ENCODE measurements at regions not wholly inside any gene's neighbourhood (a gene's known extent, or its start where the extent isn't known, plus 50 kb on each side); places are given as distances from the start of the nearest gene placed in this dataset.

- H3K4me3 ChIP-seq (ENCODE audit: severe bottlenecking), result no peak overlapping the region
- H3K9me3 ChIP-seq (ENCODE audit: severe bottlenecking), result no peaks in the 10 kb centered on the region
- TF ChIP-seq CTCF (IDR thresholded peaks at IDR 0.05; ENCODE audit: poor library complexity, severe bottlenecking), result no peak
- no peaks in the 10 kb centered on the region for H3K4me1 ChIP-seq (ENCODE audit: insufficient read depth, poor library complexity, severe bottlenecking)
- ATAC-seq (ENCODE audit: low read depth) (peak; percentile 78), DNase-seq (ENCODE audit: low spot score) (no peak)
- H3K27me3 ChIP-seq (ENCODE audit: insufficient read depth, poor library complexity, severe bottlenecking), result no peaks in the 10 kb centered on the region
- H3K36me3 ChIP-seq (ENCODE audit: low read depth), result no peaks in the 10 kb centered on the region
- H3K27ac ChIP-seq (ENCODE audit: poor library complexity, severe bottlenecking), result no peak overlapping the region
Measured at GRCh38 chr20:17873410-17874270, 95.0 kb downstream of the SNX5 start.

GRCh38 chr20:17872959-17873358, 95.6 kb downstream of the SNX5 start:
- Histone ChIP-seq H3K9me3 (ENCODE audit: severe bottlenecking) (no peaks in the 10 kb centered on the region), H3K27me3 (ENCODE audit: insufficient read depth, poor library complexity, severe bottlenecking) (no peaks in the 10 kb centered on the region), H3K4me1 (ENCODE audit: insufficient read depth, poor library complexity, severe bottlenecking) (no peaks in the 10 kb centered on the region), H3K27ac (ENCODE audit: poor library complexity, severe bottlenecking) (no peak overlapping the region), H3K36me3 (ENCODE audit: low read depth) (no peaks in the 10 kb centered on the region), H3K4me3 (ENCODE audit: severe bottlenecking) (no peak overlapping the region)
- ATAC-seq (ENCODE audit: low read depth) (no peak), DNase-seq (ENCODE audit: low spot score) (no peak)
- TF ChIP-seq CTCF (IDR thresholded peaks at IDR 0.05; ENCODE audit: poor library complexity, severe bottlenecking), result no peak

GRCh38 chr20:17872434-17872833, 96.2 kb downstream of the SNX5 start:
- no peaks in the 10 kb centered on the region for H3K27me3 ChIP-seq (ENCODE audit: insufficient read depth, poor library complexity, severe bottlenecking)
- H3K9me3 ChIP-seq (ENCODE audit: severe bottlenecking), result no peaks in the 10 kb centered on the region
- no peak for TF ChIP-seq CTCF (IDR thresholded peaks at IDR 0.05; ENCODE audit: poor library complexity, severe bottlenecking)
- no peaks in the 10 kb centered on the region for H3K36me3 ChIP-seq (ENCODE audit: low read depth)
- no peak overlapping the region for H3K4me3 ChIP-seq (ENCODE audit: severe bottlenecking)
- DNase-seq (ENCODE audit: low spot score), result no peak
- no peak overlapping the region for H3K27ac ChIP-seq (ENCODE audit: poor library complexity, severe bottlenecking)
- no peak for ATAC-seq (ENCODE audit: low read depth)
- H3K4me1 ChIP-seq (ENCODE audit: insufficient read depth, poor library complexity, severe bottlenecking), result no peaks in the 10 kb centered on the region

- H3K4me3 ChIP-seq (ENCODE audit: severe bottlenecking), result no peak overlapping the region
- H3K36me3 ChIP-seq (ENCODE audit: low read depth), result no peaks in the 10 kb centered on the region
- ATAC-seq (ENCODE audit: low read depth) (no peak), DNase-seq (ENCODE audit: low spot score) (no peak)
- no peak overlapping the region for H3K27ac ChIP-seq (ENCODE audit: poor library complexity, severe bottlenecking)
- TF ChIP-seq CTCF (IDR thresholded peaks at IDR 0.05; ENCODE audit: poor library complexity, severe bottlenecking), result no peak
- no peaks in the 10 kb centered on the region for H3K4me1 ChIP-seq (ENCODE audit: insufficient read depth, poor library complexity, severe bottlenecking)
- H3K9me3 ChIP-seq (ENCODE audit: severe bottlenecking), result no peaks in the 10 kb centered on the region
- H3K27me3 ChIP-seq (ENCODE audit: insufficient read depth, poor library complexity, severe bottlenecking), result no peaks in the 10 kb centered on the region
Measured at GRCh38 chr20:17871886-17872285, 96.7 kb downstream of the SNX5 start.

GRCh38 chr20:17871181-17871580, 97.4 kb downstream of the SNX5 start:
- no peak for TF ChIP-seq CTCF (IDR thresholded peaks at IDR 0.05; ENCODE audit: poor library complexity, severe bottlenecking)
- Histone ChIP-seq H3K4me1 (ENCODE audit: insufficient read depth, poor library complexity, severe bottlenecking) (no peaks in the 10 kb centered on the region), H3K4me3 (ENCODE audit: severe bottlenecking) (no peak overlapping the region)

More at GRCh38 chr20:17871181-17871580, 97.4 kb downstream of the SNX5 start:
- no peak overlapping the region for H3K27ac ChIP-seq (ENCODE audit: poor library complexity, severe bottlenecking)
- ATAC-seq (ENCODE audit: low read depth) (no peak), DNase-seq (ENCODE audit: low spot score) (no peak)
- H3K27me3 ChIP-seq (ENCODE audit: insufficient read depth, poor library complexity, severe bottlenecking), result no peaks in the 10 kb centered on the region
- no peaks in the 10 kb centered on the region for H3K9me3 ChIP-seq (ENCODE audit: severe bottlenecking)
- H3K36me3 ChIP-seq (ENCODE audit: low read depth), result no peaks in the 10 kb centered on the region

Data from RWPE2 (cell line).